RPMI8226 (cell line): ENCODE measurements at regions not wholly inside any gene's neighbourhood (a gene's known extent, or its start where the extent isn't known, plus 50 kb on each side); places are given as distances from the start of the nearest gene placed in this dataset.

ENCODE experiments used
- DNase-seq: peaks from one replicate; pipeline ENCODE4 v3.0.0-alpha.2; 2015

DNA sequence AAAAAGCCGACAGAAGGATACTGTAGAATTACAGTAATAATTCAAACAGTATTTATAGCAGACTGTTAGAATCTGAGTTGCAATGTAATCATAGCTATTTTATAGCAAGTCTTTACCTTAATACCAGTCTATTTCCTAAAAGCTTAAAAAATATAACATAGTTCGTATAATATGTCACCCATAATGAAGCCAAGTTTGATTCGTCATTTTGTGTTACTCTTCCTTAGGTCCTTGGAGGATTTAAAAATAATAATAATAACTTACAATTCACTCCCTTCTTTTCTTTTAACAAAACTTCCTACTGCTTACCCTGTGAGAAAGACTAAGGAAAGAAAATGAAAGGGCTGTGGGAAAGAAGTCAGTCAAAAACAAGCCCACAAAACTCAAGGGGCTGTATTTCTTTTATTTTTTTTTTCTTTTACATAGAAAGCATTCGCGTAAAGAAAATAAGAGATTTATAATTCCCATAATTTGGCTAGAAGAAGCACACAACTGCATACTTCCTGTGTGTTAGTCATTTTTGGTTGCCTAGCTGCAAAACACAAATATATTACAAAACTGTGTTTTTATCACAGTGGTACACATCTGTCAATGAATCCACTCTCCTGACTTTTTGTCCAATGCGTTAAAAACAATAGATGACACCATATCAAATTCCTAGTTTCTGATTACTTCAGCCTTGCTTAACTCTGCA, 187.2 kb upstream of the CELF2 start:
- no peak for DNase-seq

- DNase-seq: no peak
Measured at GRCh38 chr10:10831085-10831484, 186.6 kb upstream of the CELF2 start.

- no peak for DNase-seq
Measured at GRCh38 chr10:10833955-10834354, 183.7 kb upstream of the CELF2 start.

- DNase-seq: no peak
Measured at GRCh38 chr10:10844251-10844650, 173.4 kb upstream of the CELF2 start.

DNA sequence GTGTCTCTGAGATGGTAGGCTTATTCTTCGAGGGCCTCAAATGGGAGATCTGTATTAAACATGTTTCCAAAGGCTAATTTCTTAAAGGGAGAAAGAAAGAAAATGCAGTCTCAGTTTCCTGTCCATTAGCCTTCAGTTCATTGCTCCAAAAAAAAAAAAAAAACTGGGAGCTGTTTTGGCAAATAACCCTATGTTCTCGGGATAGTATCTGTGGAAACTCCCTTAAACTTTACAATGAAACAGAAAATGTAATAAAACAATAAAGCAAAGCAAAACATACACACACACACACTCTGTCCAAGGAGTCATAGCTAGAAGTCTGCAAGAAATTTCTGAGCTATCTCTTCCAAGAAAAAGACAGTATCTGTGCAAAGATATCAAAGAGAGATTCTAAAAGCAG, 172.5 kb upstream of the CELF2 start:
- no peak for DNase-seq

- no peak for DNase-seq
Measured at GRCh38 chr10:10845826-10846503, 171.7 kb upstream of the CELF2 start.

DNA sequence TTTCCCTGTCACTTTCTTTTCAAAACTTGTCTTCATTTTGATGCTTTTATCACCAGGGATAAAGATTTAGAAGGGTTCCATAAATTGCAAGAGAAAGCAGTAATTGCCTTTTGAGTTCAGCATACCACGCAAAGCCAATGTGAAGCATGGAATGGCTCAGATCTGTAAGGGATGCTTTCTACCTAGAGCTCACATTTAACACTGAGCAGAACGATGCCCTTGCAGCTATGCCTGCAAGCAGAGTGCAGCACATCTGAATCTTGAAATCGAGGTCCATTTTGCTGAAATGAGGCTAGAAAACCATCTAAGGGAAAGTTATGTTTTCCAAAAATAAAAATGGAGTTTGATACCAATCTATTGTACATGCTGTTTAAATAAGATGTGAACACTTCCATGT, 171.2 kb upstream of the CELF2 start:
- DNase-seq: no peak

- DNase-seq: no peak
Measured at GRCh38 chr10:10847387-10847786, 170.3 kb upstream of the CELF2 start.

DNA sequence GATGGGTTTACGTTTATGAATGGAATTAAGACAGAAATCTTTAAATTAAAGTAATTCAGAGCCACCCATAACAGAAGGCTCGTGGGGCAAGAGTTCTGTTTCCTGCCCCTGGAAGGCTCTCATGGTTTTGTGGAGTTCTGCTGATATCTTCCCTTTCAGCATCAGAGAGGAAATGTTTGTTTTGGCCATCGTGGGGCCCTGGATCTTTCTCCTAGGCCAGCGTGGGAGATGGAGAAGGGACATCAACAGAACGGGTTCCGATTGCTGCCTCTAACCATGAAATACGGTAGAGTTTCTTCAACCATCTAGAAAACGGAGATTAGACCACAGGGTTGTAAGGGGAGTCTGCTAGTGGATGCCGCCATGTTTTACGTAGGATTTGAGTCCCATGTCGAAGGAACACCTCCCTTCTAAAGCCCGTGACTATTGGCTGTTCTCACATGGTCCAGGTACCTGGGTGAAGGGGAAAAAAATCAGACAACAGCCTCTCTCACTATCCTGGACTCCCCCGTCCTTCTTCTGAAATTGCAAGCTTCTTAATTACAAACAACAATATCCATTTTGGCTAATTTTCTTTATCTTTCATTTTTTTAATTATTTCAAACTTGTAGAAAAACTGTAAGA, 169.1 kb upstream of the CELF2 start:
- no peak for DNase-seq

- DNase-seq: no peak
Measured at GRCh38 chr10:10849306-10849705, 168.4 kb upstream of the CELF2 start.

DNA sequence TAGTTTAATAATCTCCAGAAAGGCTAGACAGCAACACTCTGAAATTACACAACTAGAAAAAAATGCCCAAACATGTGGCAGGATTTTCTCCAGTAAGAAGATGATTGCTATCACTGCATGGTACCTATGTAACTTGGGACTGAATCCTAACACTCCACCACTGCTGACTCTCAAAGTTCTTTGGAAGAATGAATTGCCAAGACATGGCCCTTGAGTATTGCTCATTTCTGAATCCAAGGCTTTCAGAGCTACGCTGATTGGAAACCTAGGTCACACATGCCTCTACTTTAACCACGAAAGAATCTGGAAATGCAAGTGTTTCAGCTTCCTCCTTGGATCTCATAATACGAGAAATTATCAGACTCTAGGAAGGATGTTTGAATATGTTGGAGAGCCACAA, 167.5 kb upstream of the CELF2 start:
- no peak for DNase-seq

- no peak for DNase-seq
Measured at GRCh38 chr10:10852464-10852863, 165.2 kb upstream of the CELF2 start.

DNA sequence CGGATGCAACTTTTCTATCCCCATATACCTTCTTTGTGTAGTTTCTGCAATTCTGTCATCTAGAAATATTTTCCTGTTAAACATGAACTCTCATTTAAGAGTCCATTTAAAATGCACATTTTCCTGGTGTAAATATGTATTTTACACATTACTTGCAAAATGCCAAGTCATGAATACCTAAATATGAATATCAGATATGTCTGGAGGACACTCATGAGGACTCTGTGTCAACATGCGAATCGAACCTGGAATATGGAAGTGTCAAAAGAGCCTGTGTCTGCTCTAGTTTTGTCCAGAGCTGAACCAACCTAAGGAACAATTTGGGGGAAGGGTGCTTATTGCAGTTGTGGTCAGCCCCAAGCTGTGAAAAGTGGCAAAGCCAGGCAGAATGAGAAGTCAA, 163.7 kb upstream of the CELF2 start:
- no peak for DNase-seq

DNA sequence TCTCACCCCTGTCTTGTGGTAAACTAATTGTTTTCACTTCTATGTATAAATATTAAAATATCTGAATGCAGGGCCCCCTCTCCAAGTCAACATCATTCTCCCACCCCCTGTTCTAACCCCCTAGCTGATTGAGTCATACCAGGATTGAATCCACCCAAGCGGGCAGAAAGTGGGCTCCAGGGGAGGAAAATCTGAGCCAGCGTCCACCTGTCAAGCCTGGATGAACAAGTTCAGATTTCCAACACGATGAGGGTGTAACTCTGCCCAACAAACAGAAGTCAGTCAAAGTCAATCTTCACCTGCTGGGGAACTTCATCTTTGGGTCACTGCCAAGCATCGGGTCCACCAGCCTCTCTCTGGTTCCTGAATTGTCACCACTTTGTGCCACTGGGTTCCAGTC, 162.9 kb upstream of the CELF2 start:
- no peak for DNase-seq

- no peak for DNase-seq
Measured at GRCh38 chr10:10855151-10855581, 162.5 kb upstream of the CELF2 start.

GRCh38 chr10:10860455-10860976, 157.2 kb upstream of the CELF2 start:
- DNase-seq: no peak

DNA sequence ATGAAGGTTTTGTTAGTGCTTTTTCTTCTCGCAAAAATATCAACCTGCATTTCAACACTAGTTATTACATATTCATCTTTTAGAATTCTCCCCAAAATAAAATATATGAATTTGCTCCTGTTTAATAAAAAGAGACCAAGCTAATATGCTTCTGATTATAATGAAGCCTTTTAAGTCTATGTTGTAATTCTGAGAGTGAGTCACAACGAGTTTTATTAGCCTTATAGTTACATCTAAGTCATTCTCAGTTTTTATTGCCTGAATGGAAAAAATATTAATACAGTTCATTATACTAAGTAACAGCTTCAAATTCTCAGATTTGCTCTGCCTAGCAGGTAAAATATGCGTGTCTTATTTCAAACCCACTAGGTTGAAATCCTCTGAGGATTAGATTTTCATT, 152.4 kb upstream of the CELF2 start:
- DNase-seq: no peak

DNA sequence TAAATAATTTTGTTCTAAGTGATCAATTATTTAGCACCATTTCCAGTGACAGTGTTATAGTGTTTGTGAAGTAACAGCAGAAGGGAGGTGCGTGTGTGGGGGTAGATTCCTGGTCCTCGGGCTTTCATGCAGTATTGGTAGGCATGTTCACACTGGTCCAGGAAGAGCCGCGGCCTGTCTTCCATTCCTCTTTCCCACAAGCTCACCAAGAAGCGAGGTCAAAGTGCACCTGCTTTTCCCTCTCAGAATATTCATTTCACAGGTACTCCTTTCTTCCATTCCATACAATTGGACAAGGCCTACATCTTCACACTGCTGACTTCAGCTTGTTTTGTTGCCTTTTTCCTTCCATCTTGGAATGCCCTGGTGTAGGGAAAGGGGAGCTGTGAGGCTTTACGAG, 151.8 kb upstream of the CELF2 start:
- DNase-seq: no peak

DNA sequence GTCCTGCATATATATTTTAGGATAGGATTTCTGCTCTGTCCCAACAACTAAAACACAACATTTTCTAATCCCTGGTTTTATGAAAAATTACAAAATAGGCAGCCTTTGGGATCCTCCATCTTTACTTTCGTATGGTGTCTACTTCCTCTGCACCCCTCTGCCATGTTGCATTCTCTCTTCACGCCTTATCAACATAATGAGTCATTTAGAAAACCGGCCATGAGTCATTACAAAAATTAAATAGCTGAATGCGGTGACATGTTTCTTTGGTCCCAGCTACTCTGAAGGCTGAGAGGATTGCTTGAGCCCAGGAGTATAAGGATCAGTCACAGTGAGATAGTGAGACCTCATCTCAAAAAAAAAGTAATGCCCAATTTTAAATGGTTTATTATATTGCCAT, 148.1 kb upstream of the CELF2 start:
- no peak for DNase-seq

- no peak for DNase-seq
Measured at GRCh38 chr10:10870523-10871241, 147.0 kb upstream of the CELF2 start.

DNA sequence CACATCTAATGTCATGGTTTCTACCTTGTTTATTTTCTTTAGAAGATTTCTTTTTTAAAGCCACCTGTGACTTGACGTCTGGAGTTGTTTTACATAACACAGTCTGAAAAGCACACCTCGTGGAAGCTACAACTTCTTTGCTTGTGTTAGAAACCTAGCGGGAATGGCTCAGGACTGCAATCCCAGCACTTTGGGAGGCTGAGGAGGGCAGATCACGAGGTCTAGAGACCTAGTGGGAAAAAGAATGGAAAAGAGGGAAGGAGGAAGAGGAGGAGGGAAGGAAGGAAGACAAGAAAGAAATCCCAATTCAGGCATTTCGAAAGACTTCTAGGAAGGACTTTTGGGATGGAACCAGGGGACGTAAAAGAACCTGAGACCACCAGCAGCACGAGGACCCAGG, 146.3 kb upstream of the CELF2 start:
- DNase-seq: no peak

DNA sequence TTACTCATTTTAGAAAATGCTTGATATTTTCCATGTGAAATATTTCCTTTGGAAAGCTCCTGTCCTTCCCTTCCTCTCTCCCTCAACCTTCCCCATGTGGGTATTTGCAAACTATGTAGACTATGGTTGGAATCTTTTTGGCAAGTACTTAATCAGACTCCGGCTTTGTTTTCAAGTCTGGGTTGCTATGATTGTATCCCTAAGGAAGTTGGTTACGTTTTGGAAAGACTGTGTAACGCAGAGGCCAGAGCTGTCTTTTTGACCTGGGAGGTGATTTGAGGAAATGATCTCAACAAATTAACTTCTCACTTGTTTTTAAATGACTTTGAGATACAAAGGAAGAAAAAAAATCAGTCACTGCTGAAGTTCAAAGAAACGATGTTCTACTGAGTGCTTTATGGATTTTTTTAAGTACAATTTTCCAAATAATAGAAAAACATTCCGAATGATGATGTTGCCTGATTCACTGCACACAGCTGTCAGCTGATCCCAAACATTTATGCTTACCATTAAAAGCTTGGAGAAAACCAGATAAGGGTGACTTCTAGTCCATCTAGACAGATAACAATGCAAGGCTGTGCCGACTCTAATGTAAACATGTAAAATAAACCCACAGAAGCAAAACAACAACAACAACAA, 145.5 kb upstream of the CELF2 start:
- no peak for DNase-seq

GRCh38 chr10:10872764-10873163, 144.9 kb upstream of the CELF2 start:
- no peak for DNase-seq
